Loucy (cell line): ENCODE measurements at regions not wholly inside any gene's neighbourhood (a gene's known extent, or its start where the extent isn't known, plus 50 kb on each side); places are given as distances from the start of the nearest gene placed in this dataset.

Experiments
- EZH2phosphoT487 ChIP-seq: fragments of 200-600 bp; IDR thresholded peaks from 2 replicates; pipeline ENCODE4 v1.6.1; 2018; ENCODE audit warnings: antibody characterized with exemption, mild to moderate bottlenecking, moderate library complexity, borderline replicate concordance
- TF ChIP-seq, protein P1 (sequence below): fragments of 200-600 bp; sonication (generic); conservative IDR thresholded peaks from 2 replicates; pipeline ENCODE4 v1.5.1; 2014; ENCODE audit warnings: mild to moderate bottlenecking, antibody characterized with exemption, low read length

DNA sequence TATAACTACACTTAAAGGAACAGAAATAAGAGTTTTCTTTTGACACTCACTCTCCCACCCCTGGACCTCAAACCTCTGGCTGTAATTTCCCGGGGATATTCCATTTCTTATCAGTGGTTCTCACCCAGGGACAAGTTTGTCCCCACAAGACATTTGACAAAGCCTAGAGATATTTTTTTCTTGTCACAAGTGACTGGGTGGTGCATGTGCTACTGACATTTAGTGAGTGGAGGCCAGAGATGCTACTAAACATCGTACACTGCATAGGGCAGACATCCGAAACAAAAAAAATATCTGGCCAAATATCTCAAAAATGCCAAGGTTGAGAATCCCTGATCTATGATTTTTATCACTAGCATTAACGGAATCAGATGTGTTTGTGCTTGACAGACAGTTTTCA lies 168.0 kb upstream of the FRMD4B start:
- TF ChIP-seq, protein P1, sequence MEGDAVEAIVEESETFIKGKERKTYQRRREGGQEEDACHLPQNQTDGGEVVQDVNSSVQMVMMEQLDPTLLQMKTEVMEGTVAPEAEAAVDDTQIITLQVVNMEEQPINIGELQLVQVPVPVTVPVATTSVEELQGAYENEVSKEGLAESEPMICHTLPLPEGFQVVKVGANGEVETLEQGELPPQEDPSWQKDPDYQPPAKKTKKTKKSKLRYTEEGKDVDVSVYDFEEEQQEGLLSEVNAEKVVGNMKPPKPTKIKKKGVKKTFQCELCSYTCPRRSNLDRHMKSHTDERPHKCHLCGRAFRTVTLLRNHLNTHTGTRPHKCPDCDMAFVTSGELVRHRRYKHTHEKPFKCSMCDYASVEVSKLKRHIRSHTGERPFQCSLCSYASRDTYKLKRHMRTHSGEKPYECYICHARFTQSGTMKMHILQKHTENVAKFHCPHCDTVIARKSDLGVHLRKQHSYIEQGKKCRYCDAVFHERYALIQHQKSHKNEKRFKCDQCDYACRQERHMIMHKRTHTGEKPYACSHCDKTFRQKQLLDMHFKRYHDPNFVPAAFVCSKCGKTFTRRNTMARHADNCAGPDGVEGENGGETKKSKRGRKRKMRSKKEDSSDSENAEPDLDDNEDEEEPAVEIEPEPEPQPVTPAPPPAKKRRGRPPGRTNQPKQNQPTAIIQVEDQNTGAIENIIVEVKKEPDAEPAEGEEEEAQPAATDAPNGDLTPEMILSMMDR: no peak
- no peak for TF ChIP-seq EZH2phosphoT487
